ENCODE measurements at regions not wholly inside any gene's neighbourhood (a gene's known extent, or its start where the extent isn't known, plus 50 kb on each side); places are given as distances from the start of the nearest gene placed in this dataset.

DNA sequence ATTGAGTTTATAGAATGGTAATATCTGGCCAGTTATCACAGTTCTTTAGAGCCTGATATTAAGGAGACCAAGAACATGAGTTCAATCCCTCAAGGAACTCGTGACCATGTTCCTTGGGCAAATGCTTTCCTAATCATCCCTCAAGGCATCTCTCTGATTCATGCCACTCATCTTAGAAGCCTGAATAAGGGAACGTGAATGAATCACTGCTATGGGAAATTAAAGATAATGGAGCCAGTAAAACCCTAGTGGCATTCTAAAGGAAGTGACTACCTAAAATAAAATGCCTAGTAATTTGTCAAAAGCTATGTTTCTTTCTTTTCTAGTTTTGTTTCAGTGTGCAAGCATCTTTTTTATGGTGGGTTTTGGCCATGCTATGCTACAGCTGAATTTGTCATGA, 1161.3 kb downstream of the C4orf33 start:
- no peaks in the 10 kb centered on the region for H3K9me3 ChIP-seq
- H3K4me3 ChIP-seq = no peak overlapping the region
- 64% methylated on average over 2 of the region's 2 CpGs for WGBS
- TF ChIP-seq POLR2A (IDR thresholded peaks at IDR 0.05) = no peak
- no peak for TF ChIP-seq POLR2AphosphoS5 (IDR thresholded peaks at IDR 0.05)
- TF ChIP-seq, protein P1, sequence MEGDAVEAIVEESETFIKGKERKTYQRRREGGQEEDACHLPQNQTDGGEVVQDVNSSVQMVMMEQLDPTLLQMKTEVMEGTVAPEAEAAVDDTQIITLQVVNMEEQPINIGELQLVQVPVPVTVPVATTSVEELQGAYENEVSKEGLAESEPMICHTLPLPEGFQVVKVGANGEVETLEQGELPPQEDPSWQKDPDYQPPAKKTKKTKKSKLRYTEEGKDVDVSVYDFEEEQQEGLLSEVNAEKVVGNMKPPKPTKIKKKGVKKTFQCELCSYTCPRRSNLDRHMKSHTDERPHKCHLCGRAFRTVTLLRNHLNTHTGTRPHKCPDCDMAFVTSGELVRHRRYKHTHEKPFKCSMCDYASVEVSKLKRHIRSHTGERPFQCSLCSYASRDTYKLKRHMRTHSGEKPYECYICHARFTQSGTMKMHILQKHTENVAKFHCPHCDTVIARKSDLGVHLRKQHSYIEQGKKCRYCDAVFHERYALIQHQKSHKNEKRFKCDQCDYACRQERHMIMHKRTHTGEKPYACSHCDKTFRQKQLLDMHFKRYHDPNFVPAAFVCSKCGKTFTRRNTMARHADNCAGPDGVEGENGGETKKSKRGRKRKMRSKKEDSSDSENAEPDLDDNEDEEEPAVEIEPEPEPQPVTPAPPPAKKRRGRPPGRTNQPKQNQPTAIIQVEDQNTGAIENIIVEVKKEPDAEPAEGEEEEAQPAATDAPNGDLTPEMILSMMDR (IDR thresholded peaks at IDR 0.05) = no peak
- intact Hi-C loops (cut with DNase I) = no loop called here
- no peak overlapping the region for H3K27ac ChIP-seq
- H3K36me3 ChIP-seq = no peaks in the 10 kb centered on the region
- no peaks in the 10 kb centered on the region for H3K4me1 ChIP-seq (replicated peaks)
- H3K27me3 ChIP-seq (replicated peaks; ENCODE audit: insufficient read depth) = no peaks in the 10 kb centered on the region
- no peak for DNase-seq (ENCODE audit: low spot score)

- H3K27ac ChIP-seq = no peak overlapping the region
- intact Hi-C loops (cut with DNase I) = no loop called here
- no peaks in the 10 kb centered on the region for H3K4me1 ChIP-seq (replicated peaks)
- H3K36me3 ChIP-seq = no peaks in the 10 kb centered on the region
- TF ChIP-seq, protein P1 (IDR thresholded peaks at IDR 0.05) = no peak
- TF ChIP-seq POLR2AphosphoS5 (IDR thresholded peaks at IDR 0.05) (no peak), POLR2A (IDR thresholded peaks at IDR 0.05) (no peak)
- H3K4me3 ChIP-seq = no peak overlapping the region
- no peaks in the 10 kb centered on the region for H3K9me3 ChIP-seq
- no peaks in the 10 kb centered on the region for H3K27me3 ChIP-seq (replicated peaks; ENCODE audit: insufficient read depth)
- 71% methylated on average over 2 of the region's 2 CpGs for WGBS
- DNase-seq (ENCODE audit: low spot score) = no peak
Measured at GRCh38 chr4:130266814-130267213, 1170.9 kb downstream of the C4orf33 start.

- H3K27ac ChIP-seq = no peak overlapping the region
- intact Hi-C loops (cut with DNase I) = no loop called here
- TF ChIP-seq, protein P1 (IDR thresholded peaks at IDR 0.05) = no peak
- DNase-seq (ENCODE audit: low spot score) = no peak
- H3K4me3 ChIP-seq = no peak overlapping the region
- no peaks in the 10 kb centered on the region for H3K9me3 ChIP-seq
- H3K27me3 ChIP-seq (replicated peaks; ENCODE audit: insufficient read depth) = no peaks in the 10 kb centered on the region
- no peaks in the 10 kb centered on the region for H3K36me3 ChIP-seq
- H3K4me1 ChIP-seq (replicated peaks) = no peaks in the 10 kb centered on the region
- WGBS = 19% methylated on average over 1 of the region's 1 CpG
Measured at GRCh38 chr4:130288576-130288975, 1192.6 kb downstream of the C4orf33 start.

DNA sequence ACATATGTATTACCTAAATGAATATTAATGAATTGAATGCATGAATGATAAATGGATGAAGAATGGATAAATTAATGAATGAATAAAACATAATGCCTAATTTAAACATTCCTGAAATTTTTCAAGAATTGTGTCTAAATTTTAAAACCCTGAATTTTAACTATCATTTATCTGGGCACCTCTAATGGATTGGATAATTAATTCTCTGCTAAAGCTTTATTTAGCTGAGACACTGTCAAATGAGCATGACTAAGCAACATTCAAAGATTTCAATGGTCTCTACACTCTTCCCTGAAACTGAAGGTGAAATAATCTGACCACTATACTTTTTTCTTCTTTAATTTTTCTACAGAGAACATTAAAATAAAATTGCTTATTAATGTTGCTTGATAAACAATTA, 1197.7 kb downstream of the C4orf33 start:
- no peak overlapping the region for H3K4me3 ChIP-seq
- no peaks in the 10 kb centered on the region for H3K36me3 ChIP-seq
- no peak for DNase-seq (ENCODE audit: low spot score)
- H3K27ac ChIP-seq = no peak overlapping the region
- H3K9me3 ChIP-seq = no peaks in the 10 kb centered on the region
- intact Hi-C loops (cut with DNase I) = no loop called here
- no peaks in the 10 kb centered on the region for H3K27me3 ChIP-seq (replicated peaks; ENCODE audit: insufficient read depth)
- H3K4me1 ChIP-seq (replicated peaks) = no peaks in the 10 kb centered on the region
- TF ChIP-seq, protein P1 (IDR thresholded peaks at IDR 0.05) = no peak
- TF ChIP-seq POLR2AphosphoS5 (IDR thresholded peaks at IDR 0.05) (no peak), POLR2A (IDR thresholded peaks at IDR 0.05) (no peak)

- Histone ChIP-seq H3K9me3 (no peaks in the 10 kb centered on the region), H3K36me3 (no peaks in the 10 kb centered on the region), H3K27ac (no peak overlapping the region), H3K4me1 (replicated peaks) (no peaks in the 10 kb centered on the region), H3K4me3 (no peak overlapping the region), H3K27me3 (replicated peaks; ENCODE audit: insufficient read depth) (no peaks in the 10 kb centered on the region)
- TF ChIP-seq, protein P1 (IDR thresholded peaks at IDR 0.05) = no peak
- TF ChIP-seq POLR2A (IDR thresholded peaks at IDR 0.05) = no peak
- no peak for TF ChIP-seq POLR2AphosphoS5 (IDR thresholded peaks at IDR 0.05)
- DNase-seq (ENCODE audit: low spot score) = no peak
- intact Hi-C loops (cut with DNase I) = no loop called here
Measured at GRCh38 chr4:130296448-130296847, 1200.5 kb downstream of the C4orf33 start.
